ENCODE measurements at regions not wholly inside any gene's neighbourhood (a gene's known extent, or its start where the extent isn't known, plus 50 kb on each side); places are given as distances from the start of the nearest gene placed in this dataset.

DNA sequence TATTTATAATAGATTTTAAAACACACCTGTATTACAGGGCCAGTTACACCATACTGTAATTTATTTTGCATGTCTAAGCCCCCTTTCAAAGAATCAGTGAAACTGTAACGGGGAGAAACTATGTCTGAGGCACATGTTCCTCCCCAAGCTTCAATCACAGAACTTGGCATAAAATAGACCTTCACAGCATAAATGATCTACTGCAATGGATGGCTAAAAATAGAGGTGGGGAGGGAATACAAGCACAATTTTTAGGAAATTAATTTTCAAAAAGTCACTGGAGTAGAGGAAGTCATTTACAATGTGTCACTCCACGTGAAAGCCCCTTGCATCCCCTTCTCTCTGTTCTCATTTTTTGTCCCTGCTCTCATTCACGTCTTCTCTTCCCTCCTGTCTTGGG lies 385.2 kb downstream of the TNS3 start:
- H3K4me1 Mint-ChIP-seq (ENCODE audit: unreplicated experiment): no peaks in the 10 kb centered on the region
- no peak overlapping the region for H3K27ac Mint-ChIP-seq (ENCODE audit: unreplicated experiment)
- TF ChIP-seq, protein P1, sequence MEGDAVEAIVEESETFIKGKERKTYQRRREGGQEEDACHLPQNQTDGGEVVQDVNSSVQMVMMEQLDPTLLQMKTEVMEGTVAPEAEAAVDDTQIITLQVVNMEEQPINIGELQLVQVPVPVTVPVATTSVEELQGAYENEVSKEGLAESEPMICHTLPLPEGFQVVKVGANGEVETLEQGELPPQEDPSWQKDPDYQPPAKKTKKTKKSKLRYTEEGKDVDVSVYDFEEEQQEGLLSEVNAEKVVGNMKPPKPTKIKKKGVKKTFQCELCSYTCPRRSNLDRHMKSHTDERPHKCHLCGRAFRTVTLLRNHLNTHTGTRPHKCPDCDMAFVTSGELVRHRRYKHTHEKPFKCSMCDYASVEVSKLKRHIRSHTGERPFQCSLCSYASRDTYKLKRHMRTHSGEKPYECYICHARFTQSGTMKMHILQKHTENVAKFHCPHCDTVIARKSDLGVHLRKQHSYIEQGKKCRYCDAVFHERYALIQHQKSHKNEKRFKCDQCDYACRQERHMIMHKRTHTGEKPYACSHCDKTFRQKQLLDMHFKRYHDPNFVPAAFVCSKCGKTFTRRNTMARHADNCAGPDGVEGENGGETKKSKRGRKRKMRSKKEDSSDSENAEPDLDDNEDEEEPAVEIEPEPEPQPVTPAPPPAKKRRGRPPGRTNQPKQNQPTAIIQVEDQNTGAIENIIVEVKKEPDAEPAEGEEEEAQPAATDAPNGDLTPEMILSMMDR (IDR thresholded peaks at IDR 0.05): no peak
- no peak overlapping the region for H3K4me3 Mint-ChIP-seq (ENCODE audit: unreplicated experiment)
- DNase-seq (ENCODE audit: extremely low spot score, unreplicated experiment): no peak
- no peaks in the 10 kb centered on the region for H3K9me3 Mint-ChIP-seq (ENCODE audit: unreplicated experiment)
- H3K27me3 Mint-ChIP-seq (ENCODE audit: unreplicated experiment): peaks cover 49% of the 10 kb centered on the region
- no peaks in the 10 kb centered on the region for H3K36me3 Mint-ChIP-seq (ENCODE audit: unreplicated experiment)

DNA sequence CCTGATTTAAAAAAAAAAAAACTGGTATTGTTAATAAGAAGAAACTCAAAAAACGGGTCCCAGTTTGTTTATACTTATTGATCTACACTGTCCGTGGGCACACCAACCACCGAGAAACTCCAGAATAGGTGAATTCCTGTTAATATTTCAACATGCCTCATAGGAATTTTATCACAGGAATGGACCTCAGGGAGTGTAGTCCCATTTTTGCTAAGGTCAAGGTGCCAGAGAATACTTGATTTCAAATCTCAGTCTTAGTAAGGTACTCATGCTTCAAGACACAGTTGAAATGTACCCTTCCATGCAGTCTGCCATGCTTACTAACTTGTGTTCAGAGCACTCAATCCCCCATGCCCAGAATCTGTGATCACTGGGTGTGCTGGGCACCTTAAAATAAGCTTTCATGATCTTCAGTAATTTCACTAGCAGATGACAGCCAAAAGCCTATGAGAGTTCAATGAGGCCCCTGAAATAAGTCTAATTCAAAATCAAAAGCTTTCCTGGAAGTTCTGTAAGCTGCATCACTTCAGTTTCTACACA lies 385.7 kb downstream of the TNS3 start:
- H3K36me3 Mint-ChIP-seq (ENCODE audit: unreplicated experiment): no peaks in the 10 kb centered on the region
- no peak for DNase-seq (ENCODE audit: extremely low spot score, unreplicated experiment)
- no peaks in the 10 kb centered on the region for H3K9me3 Mint-ChIP-seq (ENCODE audit: unreplicated experiment)
- no peak overlapping the region for H3K27ac Mint-ChIP-seq (ENCODE audit: unreplicated experiment)
- H3K4me3 Mint-ChIP-seq (ENCODE audit: unreplicated experiment): no peak overlapping the region
- no peaks in the 10 kb centered on the region for H3K4me1 Mint-ChIP-seq (ENCODE audit: unreplicated experiment)
- peaks cover 47% of the 10 kb centered on the region for H3K27me3 Mint-ChIP-seq (ENCODE audit: unreplicated experiment)
- TF ChIP-seq, protein P1 (IDR thresholded peaks at IDR 0.05): no peak

DNA sequence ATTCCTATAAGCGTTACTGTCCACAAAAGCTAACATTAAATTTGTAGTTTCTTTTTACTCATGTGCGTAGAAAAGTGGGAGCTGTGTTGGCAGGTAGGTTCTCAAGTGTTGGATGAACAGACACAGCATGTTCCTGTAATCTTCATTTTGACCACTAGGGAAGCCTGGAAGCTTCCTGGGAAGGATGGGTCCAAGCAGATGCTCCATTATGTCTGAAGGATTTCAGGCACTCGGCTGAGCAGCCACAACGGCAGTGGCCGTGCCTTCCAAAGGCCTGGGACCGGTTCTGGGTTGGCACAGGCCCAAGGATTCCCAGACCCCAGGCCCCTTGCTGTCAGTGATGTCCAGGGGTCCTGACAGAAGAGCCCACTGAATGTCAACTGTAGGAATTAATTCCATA lies 386.3 kb downstream of the TNS3 start:
- H3K27me3 Mint-ChIP-seq (ENCODE audit: unreplicated experiment): peaks cover 45% of the 10 kb centered on the region
- H3K27ac Mint-ChIP-seq (ENCODE audit: unreplicated experiment): no peak overlapping the region
- no peaks in the 10 kb centered on the region for H3K9me3 Mint-ChIP-seq (ENCODE audit: unreplicated experiment)
- TF ChIP-seq, protein P1 (IDR thresholded peaks at IDR 0.05): no peak
- no peaks in the 10 kb centered on the region for H3K4me1 Mint-ChIP-seq (ENCODE audit: unreplicated experiment)
- peak; percentile 65 for DNase-seq (ENCODE audit: extremely low spot score, unreplicated experiment)
- no peak overlapping the region for H3K4me3 Mint-ChIP-seq (ENCODE audit: unreplicated experiment)
- no peaks in the 10 kb centered on the region for H3K36me3 Mint-ChIP-seq (ENCODE audit: unreplicated experiment)

DNA sequence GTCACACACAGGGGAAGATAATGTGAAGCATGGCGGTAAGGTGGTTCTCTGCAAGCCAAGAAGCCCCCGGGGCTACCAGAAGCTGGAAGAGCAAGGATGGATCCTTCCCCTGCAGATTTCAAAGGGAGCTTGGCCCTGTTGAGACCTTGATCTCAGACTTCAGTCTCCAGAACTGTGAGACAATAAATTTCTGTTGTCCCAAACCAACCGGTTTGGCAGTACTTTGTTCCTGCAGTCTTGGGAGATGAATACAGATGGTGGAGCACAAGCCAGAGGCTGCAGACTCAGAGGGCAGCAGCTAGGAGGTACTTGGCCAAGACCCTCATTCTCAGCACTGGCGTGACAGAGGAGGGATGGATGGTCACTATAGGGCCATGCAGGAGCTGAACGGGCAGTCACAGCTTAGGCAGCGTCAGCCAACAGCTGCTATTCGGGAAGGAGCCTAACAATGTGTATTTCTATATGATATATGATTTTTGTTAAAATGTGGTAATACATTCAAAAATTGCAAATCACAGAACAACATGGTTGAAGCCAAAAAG lies 387.3 kb downstream of the TNS3 start:
- no peaks in the 10 kb centered on the region for H3K4me1 Mint-ChIP-seq (ENCODE audit: unreplicated experiment)
- no peak overlapping the region for H3K27ac Mint-ChIP-seq (ENCODE audit: unreplicated experiment)
- TF ChIP-seq, protein P1 (IDR thresholded peaks at IDR 0.05): no peak
- no peak overlapping the region for H3K4me3 Mint-ChIP-seq (ENCODE audit: unreplicated experiment)
- peak; percentile 25 for DNase-seq (ENCODE audit: extremely low spot score, unreplicated experiment)
- H3K36me3 Mint-ChIP-seq (ENCODE audit: unreplicated experiment): no peaks in the 10 kb centered on the region
- H3K27me3 Mint-ChIP-seq (ENCODE audit: unreplicated experiment): peaks cover 43% of the 10 kb centered on the region
- no peaks in the 10 kb centered on the region for H3K9me3 Mint-ChIP-seq (ENCODE audit: unreplicated experiment)

DNA sequence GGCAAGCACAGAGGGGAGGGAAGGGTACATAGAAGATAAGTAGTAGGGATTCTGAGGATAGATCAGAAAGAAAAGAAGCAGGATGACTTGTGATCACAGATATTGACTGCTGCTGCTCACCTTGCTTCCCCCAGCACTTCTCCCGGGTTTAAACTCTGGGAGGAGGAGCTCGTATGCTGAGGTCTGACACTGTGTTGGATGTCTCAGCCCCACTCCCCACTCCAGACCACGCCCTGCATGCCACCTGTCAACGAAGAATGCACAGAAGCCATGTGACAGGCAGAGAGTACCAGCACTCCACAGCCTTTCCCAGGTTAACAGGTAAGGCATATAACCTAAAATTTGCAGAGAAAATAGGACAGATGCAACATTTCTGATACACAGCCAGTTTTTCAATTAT lies 388.9 kb downstream of the TNS3 start:
- TF ChIP-seq, protein P1 (IDR thresholded peaks at IDR 0.05): no peak
- DNase-seq (ENCODE audit: extremely low spot score, unreplicated experiment): no peak
- Mint-ChIP-seq H3K9me3 (ENCODE audit: unreplicated experiment) (no peaks in the 10 kb centered on the region), H3K27ac (ENCODE audit: unreplicated experiment) (no peak overlapping the region), H3K36me3 (ENCODE audit: unreplicated experiment) (no peaks in the 10 kb centered on the region), H3K4me3 (ENCODE audit: unreplicated experiment) (no peak overlapping the region), H3K4me1 (ENCODE audit: unreplicated experiment) (no peaks in the 10 kb centered on the region), H3K27me3 (ENCODE audit: unreplicated experiment) (peaks cover 41% of the 10 kb centered on the region)
